ENCODE measurements at regions not wholly inside any gene's neighbourhood (a gene's known extent, or its start where the extent isn't known, plus 50 kb on each side); places are given as distances from the start of the nearest gene placed in this dataset.

DNA sequence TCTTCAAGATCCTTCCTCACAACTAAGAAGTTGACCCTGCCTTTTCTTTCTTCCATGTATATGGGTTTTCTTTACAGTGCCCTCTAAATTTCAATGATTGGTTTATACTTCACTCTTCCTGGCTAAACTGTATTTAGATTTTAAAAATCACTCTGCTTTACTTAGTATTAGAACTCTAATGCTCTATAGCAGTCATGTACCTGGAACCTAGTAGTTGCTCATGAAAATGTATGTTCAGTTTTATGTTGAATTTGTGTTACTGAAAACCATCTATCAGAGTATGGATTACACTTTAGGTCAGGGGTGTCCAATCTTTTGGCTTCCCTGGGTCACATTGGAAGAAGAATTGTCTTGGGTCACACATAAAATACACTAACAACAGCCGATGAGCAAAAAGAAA, 1024.3 kb downstream of the NR2F1-AS1 start:
- H3K9me3 ChIP-seq (ENCODE audit: control insufficient read depth in 2 of 3, insufficient read depth in 1 of 3, low read length in 3 of 3): no peaks in the 10 kb centered on the region
- DNase-seq (no peak), FAIRE-seq (no peak)
- intact Hi-C loops (cut with DNase I): no loop called here
- H3K27me3 ChIP-seq (ENCODE audit: control insufficient read depth, insufficient read depth, low read length): no peaks in the 10 kb centered on the region
- no peak overlapping the region for H3K9ac ChIP-seq (ENCODE audit: low read length in 3 of 3)
- peaks cover 0 to 5% (median 0%) of the 10 kb centered on the region in 3 donors for H3K4me1 ChIP-seq (ENCODE audit: control insufficient read depth in 2 of 3, insufficient read depth in 2 of 3, low read depth in 1 of 3, low read length in 3 of 3)
- H3K4me3 ChIP-seq (ENCODE audit: low read length in 3 of 3): no peak overlapping the region
- TF ChIP-seq, protein P1, sequence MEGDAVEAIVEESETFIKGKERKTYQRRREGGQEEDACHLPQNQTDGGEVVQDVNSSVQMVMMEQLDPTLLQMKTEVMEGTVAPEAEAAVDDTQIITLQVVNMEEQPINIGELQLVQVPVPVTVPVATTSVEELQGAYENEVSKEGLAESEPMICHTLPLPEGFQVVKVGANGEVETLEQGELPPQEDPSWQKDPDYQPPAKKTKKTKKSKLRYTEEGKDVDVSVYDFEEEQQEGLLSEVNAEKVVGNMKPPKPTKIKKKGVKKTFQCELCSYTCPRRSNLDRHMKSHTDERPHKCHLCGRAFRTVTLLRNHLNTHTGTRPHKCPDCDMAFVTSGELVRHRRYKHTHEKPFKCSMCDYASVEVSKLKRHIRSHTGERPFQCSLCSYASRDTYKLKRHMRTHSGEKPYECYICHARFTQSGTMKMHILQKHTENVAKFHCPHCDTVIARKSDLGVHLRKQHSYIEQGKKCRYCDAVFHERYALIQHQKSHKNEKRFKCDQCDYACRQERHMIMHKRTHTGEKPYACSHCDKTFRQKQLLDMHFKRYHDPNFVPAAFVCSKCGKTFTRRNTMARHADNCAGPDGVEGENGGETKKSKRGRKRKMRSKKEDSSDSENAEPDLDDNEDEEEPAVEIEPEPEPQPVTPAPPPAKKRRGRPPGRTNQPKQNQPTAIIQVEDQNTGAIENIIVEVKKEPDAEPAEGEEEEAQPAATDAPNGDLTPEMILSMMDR (IDR thresholded peaks at IDR 0.05; ENCODE audit: borderline replicate concordance, extremely low read depth, insufficient read depth): no peak
- no peak overlapping the region for H3K27ac ChIP-seq (ENCODE audit: low read depth in 2 of 2, low read length in 2 of 2)
- H3K36me3 ChIP-seq (ENCODE audit: control insufficient read depth in 2 of 3, insufficient read depth in 3 of 3, low read length in 3 of 3): no peaks in the 10 kb centered on the region

DNA sequence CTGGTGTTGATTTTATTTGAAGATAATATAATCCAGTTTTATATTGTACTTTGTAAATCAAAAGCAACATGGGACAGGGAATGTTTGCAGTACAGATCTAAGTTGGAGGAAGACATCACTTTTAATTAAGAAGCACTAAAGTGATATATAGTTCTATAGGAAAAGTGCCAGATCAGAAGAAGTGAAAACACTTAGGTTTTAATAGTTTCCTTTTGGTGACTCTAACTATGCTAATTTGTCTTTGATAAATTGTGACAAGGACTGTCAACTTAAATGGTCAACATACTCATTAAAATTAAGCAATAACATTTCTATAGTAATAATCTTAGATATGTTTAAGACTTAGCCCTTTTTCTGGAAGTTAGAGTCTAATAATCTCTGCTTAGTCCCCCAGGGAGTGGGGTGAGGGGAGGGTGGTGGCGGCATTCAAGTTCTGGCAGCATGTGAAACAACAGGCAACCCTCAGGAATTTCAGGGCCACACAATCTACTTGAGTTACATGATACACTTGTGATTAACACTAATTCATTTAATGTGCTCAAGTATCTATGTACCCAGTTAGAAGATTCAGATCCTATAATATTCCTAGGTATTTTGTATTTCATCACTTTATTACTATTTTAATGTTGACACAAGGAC, 1026.5 kb downstream of the NR2F1-AS1 start:
- Histone ChIP-seq H3K9me3 (ENCODE audit: control insufficient read depth in 2 of 3, insufficient read depth in 1 of 3, low read length in 3 of 3) (no peaks in the 10 kb centered on the region), H3K9ac (ENCODE audit: low read length in 3 of 3) (no peak overlapping the region), H3K4me3 (ENCODE audit: low read length in 3 of 3) (no peak overlapping the region), H3K4me1 (ENCODE audit: control insufficient read depth in 2 of 3, insufficient read depth in 2 of 3, low read depth in 1 of 3, low read length in 3 of 3) (no peaks in the 10 kb centered on the region), H3K27ac (ENCODE audit: low read depth in 2 of 2, low read length in 2 of 2) (no peak overlapping the region), H3K27me3 (ENCODE audit: control insufficient read depth, insufficient read depth, low read length) (no peaks in the 10 kb centered on the region), H3K36me3 (ENCODE audit: control insufficient read depth in 2 of 3, insufficient read depth in 3 of 3, low read length in 3 of 3) (no peaks in the 10 kb centered on the region)
- DNase-seq (peak in 1 of 5 donors; percentile 27), FAIRE-seq (no peak)
- TF ChIP-seq, protein P1 (IDR thresholded peaks at IDR 0.05; ENCODE audit: borderline replicate concordance, extremely low read depth, insufficient read depth): no peak
- intact Hi-C loops (cut with DNase I): no loop called here

DNA sequence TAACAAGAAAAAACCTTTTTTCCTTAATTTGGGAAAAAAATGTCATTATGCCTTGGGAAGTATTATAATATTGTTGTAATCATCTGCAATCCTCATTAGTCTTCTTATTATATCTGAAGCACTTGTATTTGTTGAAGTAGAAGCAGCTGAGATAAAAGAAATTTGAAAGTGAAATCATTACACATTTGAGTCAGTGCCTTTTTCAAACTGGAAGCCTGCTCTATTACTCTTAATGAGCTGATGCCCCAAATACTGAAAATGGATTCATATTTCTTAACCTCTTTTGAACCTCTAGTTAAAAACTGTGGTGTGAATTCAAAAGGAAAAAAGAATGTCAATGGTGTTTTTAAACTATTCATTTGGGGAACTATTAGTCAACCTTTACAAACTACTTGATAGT, 1027.7 kb downstream of the NR2F1-AS1 start:
- Histone ChIP-seq H3K27me3 (ENCODE audit: control insufficient read depth, insufficient read depth, low read length) (no peaks in the 10 kb centered on the region), H3K36me3 (ENCODE audit: control insufficient read depth in 2 of 3, insufficient read depth in 3 of 3, low read length in 3 of 3) (no peaks in the 10 kb centered on the region), H3K9ac (ENCODE audit: low read length in 3 of 3) (no peak overlapping the region), H3K27ac (ENCODE audit: low read depth in 2 of 2, low read length in 2 of 2) (no peak overlapping the region), H3K4me3 (ENCODE audit: low read length in 3 of 3) (no peak overlapping the region), H3K9me3 (ENCODE audit: control insufficient read depth in 2 of 3, insufficient read depth in 1 of 3, low read length in 3 of 3) (no peaks in the 10 kb centered on the region), H3K4me1 (ENCODE audit: control insufficient read depth in 2 of 3, insufficient read depth in 2 of 3, low read depth in 1 of 3, low read length in 3 of 3) (no peaks in the 10 kb centered on the region)
- FAIRE-seq: no peak
- DNase-seq: no peak
- intact Hi-C loops (cut with DNase I): no loop called here
- TF ChIP-seq, protein P1 (IDR thresholded peaks at IDR 0.05; ENCODE audit: borderline replicate concordance, extremely low read depth, insufficient read depth): no peak
